ENCODE measurements at regions not wholly inside any gene's neighbourhood (a gene's known extent, or its start where the extent isn't known, plus 50 kb on each side); places are given as distances from the start of the nearest gene placed in this dataset.
"Not testable (repeated sequence)": the region's sequence is repeated elsewhere in the genome, so short reads cannot be mapped to it uniquely, and the experiment has no call there.

GRCh38 chr12:4187315-4187714 lies 86.2 kb upstream of the CCND2 start:
- not testable (repeated sequence) for TF ChIP-seq CTCF (conservative IDR thresholded peaks at IDR 0.05; ENCODE audit: low read depth, low read length); CEBPB (IDR thresholded peaks at IDR 0.05; ENCODE audit: low read depth, low read length); RAD21 (IDR thresholded peaks at IDR 0.05; ENCODE audit: low read length); BHLHE40 (IDR thresholded peaks at IDR 0.05; ENCODE audit: low read depth, low read length); USF2 (IDR thresholded peaks at IDR 0.05; ENCODE audit: low read depth, low read length); POLR2A (IDR thresholded peaks at IDR 0.05; ENCODE audit: low read depth, low read length); SMC3 (IDR thresholded peaks at IDR 0.05; ENCODE audit: low read depth, low read length); MXI1 (IDR thresholded peaks at IDR 0.05; ENCODE audit: borderline replicate concordance, low read depth, low read length)

All from IMR-90 (cell line).